ENCODE measurements at regions not wholly inside any gene's neighbourhood (a gene's known extent, or its start where the extent isn't known, plus 50 kb on each side); places are given as distances from the start of the nearest gene placed in this dataset.

DNA sequence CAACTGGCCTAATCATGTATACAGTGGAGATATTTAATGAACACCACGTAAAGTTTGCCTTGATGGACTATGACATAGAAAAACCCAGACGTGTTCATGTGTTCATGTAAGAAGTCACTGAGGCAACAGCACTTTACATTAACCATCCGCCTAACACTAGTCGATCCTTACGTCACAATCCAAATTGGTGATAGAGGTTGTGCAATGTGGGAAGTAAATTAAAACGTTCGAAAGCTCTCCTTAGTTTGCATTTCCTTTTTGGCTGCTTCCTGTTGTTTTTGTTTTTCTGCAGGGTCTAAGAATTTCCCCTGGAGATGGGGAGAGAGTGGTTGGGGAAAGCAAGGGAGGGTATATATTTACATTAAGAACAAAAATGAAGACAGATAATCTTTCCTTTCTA lies 587.5 kb upstream of the ADGRL2 start:
- no peak for DNase-seq (ENCODE audit: extremely low spot score, unreplicated experiment)
- no peaks in the 10 kb centered on the region for H3K9me3 Mint-ChIP-seq (ENCODE audit: unreplicated experiment)
- no peaks in the 10 kb centered on the region for H3K36me3 Mint-ChIP-seq (ENCODE audit: unreplicated experiment)
- H3K4me3 Mint-ChIP-seq (ENCODE audit: unreplicated experiment), result no peak overlapping the region
- H3K4me1 Mint-ChIP-seq (ENCODE audit: unreplicated experiment), result no peaks in the 10 kb centered on the region
- TF ChIP-seq, protein P1, sequence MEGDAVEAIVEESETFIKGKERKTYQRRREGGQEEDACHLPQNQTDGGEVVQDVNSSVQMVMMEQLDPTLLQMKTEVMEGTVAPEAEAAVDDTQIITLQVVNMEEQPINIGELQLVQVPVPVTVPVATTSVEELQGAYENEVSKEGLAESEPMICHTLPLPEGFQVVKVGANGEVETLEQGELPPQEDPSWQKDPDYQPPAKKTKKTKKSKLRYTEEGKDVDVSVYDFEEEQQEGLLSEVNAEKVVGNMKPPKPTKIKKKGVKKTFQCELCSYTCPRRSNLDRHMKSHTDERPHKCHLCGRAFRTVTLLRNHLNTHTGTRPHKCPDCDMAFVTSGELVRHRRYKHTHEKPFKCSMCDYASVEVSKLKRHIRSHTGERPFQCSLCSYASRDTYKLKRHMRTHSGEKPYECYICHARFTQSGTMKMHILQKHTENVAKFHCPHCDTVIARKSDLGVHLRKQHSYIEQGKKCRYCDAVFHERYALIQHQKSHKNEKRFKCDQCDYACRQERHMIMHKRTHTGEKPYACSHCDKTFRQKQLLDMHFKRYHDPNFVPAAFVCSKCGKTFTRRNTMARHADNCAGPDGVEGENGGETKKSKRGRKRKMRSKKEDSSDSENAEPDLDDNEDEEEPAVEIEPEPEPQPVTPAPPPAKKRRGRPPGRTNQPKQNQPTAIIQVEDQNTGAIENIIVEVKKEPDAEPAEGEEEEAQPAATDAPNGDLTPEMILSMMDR (IDR thresholded peaks at IDR 0.05), result no peak
- H3K27me3 Mint-ChIP-seq (ENCODE audit: unreplicated experiment), result no peaks in the 10 kb centered on the region
- H3K27ac Mint-ChIP-seq (ENCODE audit: unreplicated experiment), result no peak overlapping the region

DNA sequence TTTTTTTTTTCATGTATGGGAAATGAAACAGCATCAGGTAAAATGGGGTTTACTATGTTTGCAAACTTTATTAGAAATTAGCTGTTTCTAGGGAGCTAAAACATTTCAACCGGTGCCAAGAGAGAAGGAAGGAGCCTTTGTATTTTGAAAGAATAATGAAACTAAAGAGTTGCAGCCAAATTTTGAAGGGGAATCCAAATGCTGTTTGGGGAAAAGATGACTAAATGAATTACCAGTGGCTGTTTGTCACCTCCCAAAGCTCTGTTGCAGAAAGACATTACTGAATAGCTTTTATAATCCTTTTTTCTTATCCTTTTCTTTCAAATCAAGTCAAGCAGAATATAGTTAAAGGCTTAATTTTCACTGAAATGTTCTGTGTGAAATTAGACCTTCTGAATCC lies 591.3 kb upstream of the ADGRL2 start:
- Mint-ChIP-seq H3K36me3 (ENCODE audit: unreplicated experiment) (no peaks in the 10 kb centered on the region), H3K9me3 (ENCODE audit: unreplicated experiment) (peaks cover 4% of the 10 kb centered on the region), H3K27ac (ENCODE audit: unreplicated experiment) (no peak overlapping the region), H3K4me1 (ENCODE audit: unreplicated experiment) (no peaks in the 10 kb centered on the region), H3K27me3 (ENCODE audit: unreplicated experiment) (no peaks in the 10 kb centered on the region), H3K4me3 (ENCODE audit: unreplicated experiment) (no peak overlapping the region)
- DNase-seq (ENCODE audit: extremely low spot score, unreplicated experiment), result no peak
- TF ChIP-seq, protein P1 (IDR thresholded peaks at IDR 0.05), result no peak

DNA sequence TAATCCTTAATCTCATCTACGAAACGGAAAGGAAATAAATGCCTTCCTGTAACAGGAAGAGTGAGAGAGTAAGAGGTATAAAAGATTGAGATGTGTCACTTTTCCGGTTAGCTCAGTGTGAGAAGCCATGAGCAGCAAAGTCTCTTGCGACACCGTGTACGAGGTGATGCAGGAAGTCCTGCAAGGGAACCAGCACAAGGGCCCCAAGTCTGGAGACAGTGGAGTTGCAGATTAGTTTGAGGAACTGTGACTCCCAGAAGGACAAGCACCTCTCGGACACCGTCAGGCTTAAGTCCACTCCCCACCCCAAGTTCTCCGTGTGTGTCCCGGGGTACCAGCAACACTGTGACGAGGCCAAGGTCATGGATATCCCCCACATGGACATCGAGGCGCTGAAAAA lies 592.3 kb upstream of the ADGRL2 start:
- no peak overlapping the region for H3K27ac Mint-ChIP-seq (ENCODE audit: unreplicated experiment)
- TF ChIP-seq, protein P1 (IDR thresholded peaks at IDR 0.05), result no peak
- no peak overlapping the region for H3K4me3 Mint-ChIP-seq (ENCODE audit: unreplicated experiment)
- H3K36me3 Mint-ChIP-seq (ENCODE audit: unreplicated experiment), result no peaks in the 10 kb centered on the region
- peaks cover 4% of the 10 kb centered on the region for H3K9me3 Mint-ChIP-seq (ENCODE audit: unreplicated experiment)
- H3K27me3 Mint-ChIP-seq (ENCODE audit: unreplicated experiment), result no peaks in the 10 kb centered on the region
- no peaks in the 10 kb centered on the region for H3K4me1 Mint-ChIP-seq (ENCODE audit: unreplicated experiment)
- no peak for DNase-seq (ENCODE audit: extremely low spot score, unreplicated experiment)

DNA sequence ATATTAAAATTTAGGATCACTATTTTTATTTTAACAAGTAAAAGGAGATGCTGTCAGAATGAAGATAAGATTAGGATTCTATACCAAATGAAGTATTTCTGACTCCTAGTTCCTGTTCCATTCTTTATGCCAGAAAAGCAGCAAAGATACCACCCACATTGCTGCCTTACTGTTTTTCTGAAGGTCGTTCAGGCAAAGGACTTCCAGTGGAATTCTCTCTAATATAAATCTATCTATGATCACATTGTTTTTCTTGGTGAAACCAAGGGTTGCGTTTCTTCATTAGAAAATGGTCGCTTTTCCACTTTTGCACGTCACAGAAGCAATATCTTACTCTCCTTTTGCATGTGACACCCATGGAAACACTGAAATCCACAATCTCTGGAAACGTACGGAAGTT lies 594.8 kb upstream of the ADGRL2 start:
- TF ChIP-seq, protein P1 (IDR thresholded peaks at IDR 0.05), result no peak
- Mint-ChIP-seq H3K27me3 (ENCODE audit: unreplicated experiment) (no peaks in the 10 kb centered on the region), H3K4me1 (ENCODE audit: unreplicated experiment) (no peaks in the 10 kb centered on the region), H3K36me3 (ENCODE audit: unreplicated experiment) (no peaks in the 10 kb centered on the region), H3K4me3 (ENCODE audit: unreplicated experiment) (no peak overlapping the region), H3K27ac (ENCODE audit: unreplicated experiment) (no peak overlapping the region), H3K9me3 (ENCODE audit: unreplicated experiment) (peaks cover 4% of the 10 kb centered on the region)
- DNase-seq (ENCODE audit: extremely low spot score, unreplicated experiment), result no peak

DNA sequence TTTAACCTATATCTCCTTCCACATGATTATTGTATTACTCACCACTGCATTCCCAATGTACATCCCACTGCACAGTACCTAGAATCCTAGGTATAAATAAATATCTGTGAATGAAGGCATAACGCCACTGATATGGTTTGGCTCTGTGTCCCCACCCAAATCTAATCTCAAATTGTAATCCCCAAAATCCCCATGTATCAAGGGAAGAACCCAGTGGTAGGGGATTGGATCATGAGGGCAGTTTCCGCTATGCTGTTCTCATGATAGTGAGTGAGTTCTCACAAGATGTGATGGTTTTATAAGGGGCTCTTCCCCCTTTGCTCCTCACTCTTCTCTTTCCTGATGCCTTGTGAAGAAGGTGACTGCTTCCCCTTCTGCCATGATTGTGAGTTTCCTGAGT lies 599.0 kb upstream of the ADGRL2 start:
- Mint-ChIP-seq H3K36me3 (ENCODE audit: unreplicated experiment) (no peaks in the 10 kb centered on the region), H3K9me3 (ENCODE audit: unreplicated experiment) (no peaks in the 10 kb centered on the region), H3K27me3 (ENCODE audit: unreplicated experiment) (no peaks in the 10 kb centered on the region), H3K4me3 (ENCODE audit: unreplicated experiment) (no peak overlapping the region), H3K27ac (ENCODE audit: unreplicated experiment) (no peak overlapping the region), H3K4me1 (ENCODE audit: unreplicated experiment) (no peaks in the 10 kb centered on the region)
- TF ChIP-seq, protein P1 (IDR thresholded peaks at IDR 0.05), result no peak
- no peak for DNase-seq (ENCODE audit: extremely low spot score, unreplicated experiment)
